ENCODE measurements at regions not wholly inside any gene's neighbourhood (a gene's known extent, or its start where the extent isn't known, plus 50 kb on each side); places are given as distances from the start of the nearest gene placed in this dataset.

DNA sequence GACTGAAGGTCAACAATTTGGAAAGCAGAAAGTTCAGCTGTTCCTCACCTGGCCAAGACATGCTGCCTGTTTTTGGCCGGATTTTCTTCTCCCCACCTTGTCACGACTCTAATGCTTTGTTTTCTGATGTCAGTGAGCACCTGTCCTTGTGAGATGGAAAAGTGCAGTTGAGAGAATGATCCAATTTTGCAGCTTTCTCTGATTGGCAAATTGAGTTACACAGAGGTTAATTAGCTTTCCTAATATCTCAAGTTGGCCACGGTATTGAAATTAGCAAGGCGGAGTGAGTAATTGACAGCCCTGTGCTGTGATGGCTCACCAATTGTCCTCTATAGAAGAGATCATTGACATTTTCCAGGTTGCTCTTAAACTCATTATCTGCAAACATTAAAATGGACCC lies 126.8 kb upstream of the VCX3A start:
- TF ChIP-seq POLR2A (IDR thresholded peaks at IDR 0.05) = no peak
- 89% methylated on average over 4 of the region's 4 CpGs for WGBS, 2 donors

DNA sequence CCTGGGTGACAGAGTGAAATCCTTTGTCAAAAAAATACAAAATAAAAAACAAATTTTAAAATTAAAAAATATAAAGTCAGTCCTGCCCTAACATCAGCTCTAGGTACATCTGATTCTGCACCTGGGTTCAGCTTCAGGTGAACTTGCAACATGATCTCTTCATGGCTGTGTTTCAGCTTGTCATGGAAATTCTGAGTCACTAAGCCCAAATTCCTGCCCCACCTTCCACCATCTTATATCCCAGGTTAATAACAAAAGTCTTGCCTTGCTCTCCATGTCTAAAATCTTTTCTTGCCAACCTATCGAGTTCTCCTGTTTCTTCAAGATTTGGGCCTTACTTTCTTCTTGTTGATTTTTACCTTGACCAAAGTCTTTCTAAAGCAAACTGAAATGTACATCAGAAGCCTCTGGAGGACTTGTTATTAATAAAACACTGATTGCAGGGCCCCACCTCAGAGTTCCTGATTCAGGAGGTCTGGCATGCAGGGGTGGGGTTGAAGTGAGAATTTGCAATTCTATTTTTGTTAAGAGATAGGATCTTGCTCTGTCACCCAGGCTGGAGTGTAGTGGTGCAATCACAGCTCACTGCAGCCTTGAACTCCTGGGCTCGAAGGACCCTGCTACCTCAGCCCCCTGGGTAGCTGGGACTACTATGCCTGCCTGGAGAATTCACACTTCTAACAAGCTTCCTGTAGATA lies 125.8 kb upstream of the VCX3A start:
- Histone ChIP-seq H3K27me3 (no peaks in the 10 kb centered on the region), H3K4me1 (no peaks in the 10 kb centered on the region), H3K27ac (no peak overlapping the region), H3K4me3 (no peak overlapping the region), H3K36me3 (no peaks in the 10 kb centered on the region), H3K9me3 (no peaks in the 10 kb centered on the region)
- TF ChIP-seq POLR2A (IDR thresholded peaks at IDR 0.05) (no peak), EP300 (IDR thresholded peaks at IDR 0.05) (no peak)
- TF ChIP-seq, protein P1, sequence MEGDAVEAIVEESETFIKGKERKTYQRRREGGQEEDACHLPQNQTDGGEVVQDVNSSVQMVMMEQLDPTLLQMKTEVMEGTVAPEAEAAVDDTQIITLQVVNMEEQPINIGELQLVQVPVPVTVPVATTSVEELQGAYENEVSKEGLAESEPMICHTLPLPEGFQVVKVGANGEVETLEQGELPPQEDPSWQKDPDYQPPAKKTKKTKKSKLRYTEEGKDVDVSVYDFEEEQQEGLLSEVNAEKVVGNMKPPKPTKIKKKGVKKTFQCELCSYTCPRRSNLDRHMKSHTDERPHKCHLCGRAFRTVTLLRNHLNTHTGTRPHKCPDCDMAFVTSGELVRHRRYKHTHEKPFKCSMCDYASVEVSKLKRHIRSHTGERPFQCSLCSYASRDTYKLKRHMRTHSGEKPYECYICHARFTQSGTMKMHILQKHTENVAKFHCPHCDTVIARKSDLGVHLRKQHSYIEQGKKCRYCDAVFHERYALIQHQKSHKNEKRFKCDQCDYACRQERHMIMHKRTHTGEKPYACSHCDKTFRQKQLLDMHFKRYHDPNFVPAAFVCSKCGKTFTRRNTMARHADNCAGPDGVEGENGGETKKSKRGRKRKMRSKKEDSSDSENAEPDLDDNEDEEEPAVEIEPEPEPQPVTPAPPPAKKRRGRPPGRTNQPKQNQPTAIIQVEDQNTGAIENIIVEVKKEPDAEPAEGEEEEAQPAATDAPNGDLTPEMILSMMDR (IDR thresholded peaks at IDR 0.05) = no peak
- no peak for DNase-seq (ENCODE audit: low spot score in 2 of 2)
- WGBS, 2 donors = 91 to 100% methylated on average over 1 to 2 of the region's 2 CpGs

More for the DNA sequence above, 126.8 kb upstream of the VCX3A start:
- no peak for DNase-seq (ENCODE audit: low spot score in 2 of 2)
- Histone ChIP-seq H3K27me3 (no peaks in the 10 kb centered on the region), H3K27ac (no peak overlapping the region), H3K9me3 (no peaks in the 10 kb centered on the region), H3K4me1 (no peaks in the 10 kb centered on the region), H3K4me3 (no peak overlapping the region), H3K36me3 (no peaks in the 10 kb centered on the region)

DNA sequence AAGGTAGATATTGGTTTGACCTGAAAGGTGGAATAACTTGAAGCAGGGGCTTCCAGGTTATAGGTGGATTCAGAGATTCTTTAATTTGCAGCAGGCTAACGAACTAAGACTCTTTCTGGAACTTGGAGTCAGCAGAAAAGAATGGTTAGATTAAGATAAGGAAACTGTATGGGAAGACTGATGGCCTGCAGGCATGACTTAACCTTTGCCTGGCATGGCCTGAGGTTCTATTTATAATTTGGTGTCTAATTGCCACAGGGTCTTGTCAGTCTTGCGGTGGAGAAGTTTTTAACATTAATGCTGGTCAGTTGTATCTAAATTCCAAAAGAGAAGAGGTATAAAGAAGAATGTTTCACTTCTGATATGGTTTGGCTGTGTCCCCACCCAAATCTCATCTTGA lies 110.3 kb upstream of the VCX3A start:
- no peak for DNase-seq (ENCODE audit: low spot score in 2 of 2)
- H3K27ac ChIP-seq = no peak overlapping the region
- H3K4me1 ChIP-seq = no peaks in the 10 kb centered on the region
- WGBS, 2 donors = 67 to 72% methylated on average over 2 of the region's 2 CpGs
- H3K27me3 ChIP-seq = no peaks in the 10 kb centered on the region
- TF ChIP-seq, protein P1 (IDR thresholded peaks at IDR 0.05) = no peak
- TF ChIP-seq POLR2A (IDR thresholded peaks at IDR 0.05) = no peak
- TF ChIP-seq EP300 (IDR thresholded peaks at IDR 0.05) = no peak
- H3K36me3 ChIP-seq = no peaks in the 10 kb centered on the region
- no peaks in the 10 kb centered on the region for H3K9me3 ChIP-seq
- no peak overlapping the region for H3K4me3 ChIP-seq

DNA sequence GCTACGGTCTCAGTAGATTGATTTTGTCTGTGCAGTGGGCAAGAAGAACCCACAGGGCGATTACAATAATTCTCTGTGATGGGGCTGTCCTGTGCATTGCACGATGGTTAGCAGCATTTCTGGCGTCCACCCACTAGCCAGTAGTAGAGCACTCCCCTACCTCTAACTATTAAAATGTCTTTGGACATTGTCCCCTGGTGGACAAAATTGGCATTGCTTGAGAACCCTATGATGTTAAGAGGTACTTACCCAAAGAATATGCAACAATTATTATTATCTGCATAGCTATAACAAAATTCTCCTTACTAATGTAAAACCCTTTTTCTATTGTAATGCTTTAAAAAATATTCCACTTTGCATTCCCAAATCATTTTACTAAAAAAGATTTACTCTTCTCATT lies 109.5 kb upstream of the VCX3A start:
- H3K4me1 ChIP-seq = no peaks in the 10 kb centered on the region
- DNase-seq (ENCODE audit: low spot score in 2 of 2) = no peak
- WGBS, 2 donors = 80 to 85% methylated on average over 4 of the region's 4 CpGs
- TF ChIP-seq, protein P1 (IDR thresholded peaks at IDR 0.05) = no peak
- no peak for TF ChIP-seq POLR2A (IDR thresholded peaks at IDR 0.05)
- no peak for TF ChIP-seq EP300 (IDR thresholded peaks at IDR 0.05)
- no peak overlapping the region for H3K27ac ChIP-seq
- no peaks in the 10 kb centered on the region for H3K27me3 ChIP-seq
- no peaks in the 10 kb centered on the region for H3K9me3 ChIP-seq
- no peaks in the 10 kb centered on the region for H3K36me3 ChIP-seq
- no peak overlapping the region for H3K4me3 ChIP-seq

DNA sequence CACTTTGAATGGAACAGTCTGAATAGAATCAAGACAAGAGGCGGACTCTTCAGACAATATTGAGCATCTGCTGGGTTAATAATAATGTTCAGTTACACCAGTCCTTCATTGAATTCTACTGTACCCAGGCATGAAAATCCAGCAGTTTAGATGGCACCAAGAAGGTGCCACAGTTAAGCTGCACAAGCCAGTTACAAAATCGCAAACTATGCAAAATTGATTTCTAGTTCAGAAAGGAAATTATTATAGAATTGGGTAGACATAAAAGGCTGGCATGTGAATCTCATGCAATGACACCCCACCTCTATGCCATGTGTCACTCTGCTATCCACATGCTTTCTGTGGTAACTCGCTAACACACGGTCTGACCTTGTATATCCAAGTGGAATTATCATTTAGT lies 105.8 kb upstream of the VCX3A start:
- WGBS, 2 donors = 93 to 95% methylated on average over 4 of the region's 4 CpGs
- no peaks in the 10 kb centered on the region for H3K36me3 ChIP-seq
- no peak for DNase-seq (ENCODE audit: low spot score in 2 of 2)
- H3K27me3 ChIP-seq = no peaks in the 10 kb centered on the region
- H3K9me3 ChIP-seq = no peaks in the 10 kb centered on the region
- H3K27ac ChIP-seq = no peak overlapping the region
- H3K4me1 ChIP-seq = no peaks in the 10 kb centered on the region
- no peak for TF ChIP-seq EP300 (IDR thresholded peaks at IDR 0.05)
- no peak for TF ChIP-seq POLR2A (IDR thresholded peaks at IDR 0.05)
- TF ChIP-seq, protein P1 (IDR thresholded peaks at IDR 0.05) = no peak
- no peak overlapping the region for H3K4me3 ChIP-seq

Data from tibial nerve (tissue), 4 donors.